GM23338 (cell line): ENCODE measurements at regions not wholly inside any gene's neighbourhood (a gene's known extent, or its start where the extent isn't known, plus 50 kb on each side); places are given as distances from the start of the nearest gene placed in this dataset.

Experiments
- ATAC-seq: fragments of 200-7000 bp; cut with Tn5 transposase; 3 replicates; pipeline ENCODE4 v1.9.1; 2020
- DNase-seq: peaks from one replicate; pipeline ENCODE4 v3.0.0-alpha.2; 2015; ENCODE audit warnings: low spot score
- H2AFZ ChIP-seq: fragments of 200-600 bp; sonication (generic); 2 replicates; pipeline ENCODE4 v1.8.0; 2016; ENCODE audit warnings: antibody characterized with exemption, mild to moderate bottlenecking, moderate library complexity
- H3F3A ChIP-seq: fragments of 200-600 bp; sonication (generic); replicated peaks from 2 replicates; pipeline ENCODE4 v1.8.0; 2017; ENCODE audit warnings: antibody characterized with exemption, mixed run types, low read depth
- H3K27ac ChIP-seq: fragments of 200-600 bp; sonication (generic); 2 replicates; pipeline ENCODE4 v1.6.1; 2016; ENCODE audit warnings: low read depth
- H3K27me3 ChIP-seq: fragments of 200-600 bp; sonication (generic); 2 replicates; pipeline ENCODE4 v1.8.0; 2016; ENCODE audit warnings: mild to moderate bottlenecking, mixed run types, moderate library complexity; ENCODE audit not compliant: insufficient read depth
- H3K36me3 ChIP-seq: fragments of 200-600 bp; sonication (generic); 2 replicates; pipeline ENCODE4 v1.8.0; 2016; ENCODE audit warnings: mild to moderate bottlenecking; ENCODE audit not compliant: insufficient read depth
- H3K4me1 ChIP-seq: fragments of 200-600 bp; sonication (generic); 2 replicates; pipeline ENCODE4 v1.8.0; 2016; ENCODE audit warnings: mild to moderate bottlenecking, moderate library complexity; ENCODE audit not compliant: insufficient read depth
- H3K4me2 ChIP-seq: fragments of 200-600 bp; sonication (generic); 2 replicates; pipeline ENCODE4 v1.7.1; 2017; ENCODE audit warnings: mixed run types
- H3K4me3 ChIP-seq: fragments of 200-600 bp; sonication (generic); 2 replicates; pipeline ENCODE4 v1.6.1; 2016; ENCODE audit warnings: mixed run types
- H3K79me2 ChIP-seq: fragments of 200-600 bp; sonication (generic); replicated peaks from 2 replicates; pipeline ENCODE4 v1.8.0; 2017; ENCODE audit warnings: mild to moderate bottlenecking; ENCODE audit not compliant: insufficient read depth
- H3K9me2 ChIP-seq: fragments of 200-600 bp; sonication (generic); 2 replicates; pipeline ENCODE4 v1.8.0; 2017; ENCODE audit not compliant: insufficient read depth
- H4K20me1 ChIP-seq: fragments of 200-600 bp; sonication (generic); replicated peaks from 2 replicates; pipeline ENCODE4 v1.8.0; 2017; ENCODE audit warnings: mild to moderate bottlenecking; ENCODE audit not compliant: insufficient read depth
- H3K27ac Mint-ChIP-seq: 2 replicates; pipeline ENCODE4 v1.8.0; 2020; ENCODE audit warnings: inconsistent platforms, mild to moderate bottlenecking, moderate library complexity, mixed read lengths
- H3K27me3 Mint-ChIP-seq: 3 replicates; pipeline ENCODE4 v1.8.0; 2022; ENCODE audit warnings: low read depth, mild to moderate bottlenecking, moderate library complexity, mixed read lengths, inconsistent platforms; ENCODE audit not compliant: insufficient read depth, poor library complexity
- H3K36me3 Mint-ChIP-seq: 3 replicates; pipeline ENCODE4 v1.8.0; 2021; ENCODE audit warnings: low read depth, mild to moderate bottlenecking, inconsistent platforms, moderate library complexity, mixed read lengths
- H3K4me1 Mint-ChIP-seq: 3 replicates; pipeline ENCODE4 v1.8.0; 2020; ENCODE audit warnings: mild to moderate bottlenecking, inconsistent platforms, mixed read lengths
- H3K4me3 Mint-ChIP-seq: 3 replicates; pipeline ENCODE4 v1.8.0; 2021; ENCODE audit warnings: moderate library complexity, mild to moderate bottlenecking, inconsistent platforms, mixed read lengths
- H3K9me3 Mint-ChIP-seq: 3 replicates; pipeline ENCODE4 v1.8.0; 2020; ENCODE audit warnings: moderate library complexity, mild to moderate bottlenecking, inconsistent platforms, mixed read lengths
- CREB1 ChIP-seq: fragments of 250-450 bp; sonication (Bioruptor Pico); IDR thresholded peaks from 2 replicates; pipeline ENCODE4 v1.5.0; 2020; ENCODE audit warnings: low read depth, mild to moderate bottlenecking, moderate library complexity
- CTCF ChIP-seq, 2 experiments: fragments of 200-600 bp in 1 of 2; sonication (generic) in 1 of 2; conservative IDR thresholded peaks; 2 replicates each; pipeline versions ENCODE4 v1.5.1 to v1.6.1; 2016 to 2017; ENCODE audit warnings: antibody characterized with exemption in 2 of 2, low read depth in 2 of 2, mild to moderate bottlenecking in 2 of 2, moderate library complexity in 1 of 2
- ETS1 ChIP-seq: IDR thresholded peaks from 2 replicates; pipeline ENCODE4 v1.6.1; 2016; ENCODE audit warnings: antibody characterized with exemption
- EZH2 ChIP-seq: fragments of 200-600 bp; sonication (generic); IDR thresholded peaks from one replicate; pipeline ENCODE4 v1.8.0; 2017; ENCODE audit warnings: antibody characterized with exemption, mild to moderate bottlenecking, low read depth; ENCODE audit not compliant: unreplicated experiment
- EZH2phosphoT487 ChIP-seq: fragments of 200-600 bp; sonication (generic); IDR thresholded peaks from one replicate; pipeline ENCODE4 v1.8.1; 2018; ENCODE audit warnings: antibody characterized with exemption; ENCODE audit not compliant: unreplicated experiment
- JUNB ChIP-seq: IDR thresholded peaks from one replicate; pipeline ENCODE4 v1.6.1; 2016; ENCODE audit warnings: antibody characterized with exemption; ENCODE audit not compliant: unreplicated experiment
- NANOG ChIP-seq: IDR thresholded peaks from 2 replicates; pipeline ENCODE4 v1.6.1; 2016; ENCODE audit warnings: antibody characterized with exemption, borderline replicate concordance
- POLR2AphosphoS5 ChIP-seq: IDR thresholded peaks from 2 replicates; pipeline ENCODE4 v1.6.1; 2016; ENCODE audit warnings: antibody characterized with exemption, low read depth
- REST ChIP-seq: IDR thresholded peaks from one replicate; pipeline ENCODE4 v1.6.1; 2018; ENCODE audit warnings: antibody characterized with exemption; ENCODE audit not compliant: unreplicated experiment
- STAT1 ChIP-seq: IDR thresholded peaks from one replicate; pipeline ENCODE4 v1.6.1; 2016; ENCODE audit warnings: antibody characterized with exemption; ENCODE audit not compliant: unreplicated experiment
- ZNF114 ChIP-seq: fragments of 250-450 bp; sonication (Bioruptor Pico); IDR thresholded peaks from 2 replicates; pipeline ENCODE4 v1.5.0; 2020; ENCODE audit warnings: mild to moderate bottlenecking, moderate library complexity
- ZNF331 ChIP-seq: fragments of 250-450 bp; sonication (Bioruptor Pico); IDR thresholded peaks from 2 replicates; pipeline ENCODE4 v1.5.0; 2020; ENCODE audit warnings: low read depth, mild to moderate bottlenecking, moderate library complexity
- ZNF462 ChIP-seq: fragments of 250-450 bp; sonication (Bioruptor Pico); IDR thresholded peaks from 2 replicates; pipeline ENCODE4 v1.5.0; 2020; ENCODE audit warnings: mild to moderate bottlenecking, moderate library complexity

GRCh38 chr1:4086921-4087320 is 186.8 kb upstream of the C1orf174 start:
- H3K4me2 ChIP-seq: no peak overlapping the region
- H3K4me1 Mint-ChIP-seq: no peaks in the 10 kb centered on the region
- H3K4me1 ChIP-seq: no peaks in the 10 kb centered on the region
- H3K27ac Mint-ChIP-seq: no peak overlapping the region
- H3K36me3 Mint-ChIP-seq: peaks cover 11% of the 10 kb centered on the region
- H3K27ac ChIP-seq: no peak overlapping the region
- no peaks in the 10 kb centered on the region for H3K27me3 ChIP-seq
- no peak overlapping the region for H3K4me3 Mint-ChIP-seq
- H3K9me2 ChIP-seq: no peaks in the 10 kb centered on the region
- peaks cover 91% of the 10 kb centered on the region for H3K9me3 Mint-ChIP-seq
- H3K27me3 Mint-ChIP-seq: no peaks in the 10 kb centered on the region
- DNase-seq (no peak), ATAC-seq (no peak)
- no peaks in the 10 kb centered on the region for H3K36me3 ChIP-seq
- no peaks in the 10 kb centered on the region for H3K79me2 ChIP-seq
- no peak overlapping the region for H2AFZ ChIP-seq
- H4K20me1 ChIP-seq: no peaks in the 10 kb centered on the region
- no peaks in the 10 kb centered on the region for H3F3A ChIP-seq
- TF ChIP-seq STAT1 (no peak), NANOG (no peak), ZNF462 (no peak), CTCF (conservative IDR thresholded peaks at IDR 0.05; ENCODE audit: low read depth in 2 of 2) (no peak), ETS1 (no peak), EZH2 (no peak), JUNB (no peak), ZNF331 (CRISPR knock-in tag) (no peak), REST (no peak), CREB1 (CRISPR knock-in tag) (no peak), POLR2AphosphoS5 (no peak), EZH2phosphoT487 (no peak), ZNF114 (CRISPR knock-in tag) (no peak)
- no peak overlapping the region for H3K4me3 ChIP-seq
